ENCODE measurements at regions not wholly inside any gene's neighbourhood (a gene's known extent, or its start where the extent isn't known, plus 50 kb on each side); places are given as distances from the start of the nearest gene placed in this dataset.

GRCh38 chr1:73765551-73766233 is 432.3 kb downstream of the LRRIQ3 start:
- ChIA-PET SMC1A (ENCODE audit: uncharacterized antibody, unreplicated experiment) (interaction anchor here (1.0 kb wide), 1 partner anchor 14 kb away, joined by 3 read pairs; no protein-coding TSS in a partner anchor), CTCF (interaction anchor here (0.5 kb wide), 1 partner anchor 202 kb away, joined by 3 read pairs; no protein-coding TSS in a partner anchor)

GRCh38 chr1:73761559-73761958 is 436.4 kb downstream of the LRRIQ3 start:
- Histone ChIP-seq H2AFZ (ENCODE audit: control insufficient read depth, low read depth, low read length) (no peak overlapping the region), H3K9ac (ENCODE audit: control insufficient read depth, insufficient read depth, low read length) (no peak overlapping the region), H3K27ac (ENCODE audit: control insufficient read depth, insufficient read depth) (no peak overlapping the region), H3K9me3 (replicated peaks; ENCODE audit: control insufficient read depth, insufficient read depth, low read length) (no peaks in the 10 kb centered on the region), H3K79me2 (ENCODE audit: control insufficient read depth, insufficient read depth, low read length) (no peaks in the 10 kb centered on the region), H3K4me3 (no peak overlapping the region), H3K4me2 (ENCODE audit: control insufficient read depth, insufficient read depth) (no peak overlapping the region), H3K4me1 (ENCODE audit: control insufficient read depth, insufficient read depth, low read length) (no peaks in the 10 kb centered on the region), H3K36me3 (ENCODE audit: control insufficient read depth in 2 of 2, insufficient read depth in 2 of 2, low read length in 1 of 2) (no peaks in the 10 kb centered on the region), H3K27me3 (replicated peaks in 1 of 2; ENCODE audit: control insufficient read depth in 2 of 2, insufficient read depth in 2 of 2, low read length in 1 of 2) (no peaks in the 10 kb centered on the region), H4K20me1 (ENCODE audit: control insufficient read depth, insufficient read depth) (no peaks in the 10 kb centered on the region)
- ChIA-PET POLR2A (no interaction called here), SMC1A (ENCODE audit: uncharacterized antibody, unreplicated experiment) (no interaction called here), CTCF (no interaction called here), RAD21 (ENCODE audit: unreplicated experiment) (no interaction called here)
- intact Hi-C loops (cut with micrococcal nuclease; ENCODE audit: unreplicated experiment) (no loop called here), in situ Hi-C loops (cut with MboI) (no loop called here)
- FAIRE-seq (no peak), DNase-seq (ENCODE audit: low read depth, low spot score) (no peak), ATAC-seq (no peak)
- BruUV-seq (replicated peaks) = no TSS peak
- WGBS (ENCODE audit: insufficient coverage, insufficient replicate concordance, low lambda C conversion rate, missing lambda C conversion rate) = 3% methylated on average over 2 of the region's 2 CpGs
- TF ChIP-seq, protein P1, sequence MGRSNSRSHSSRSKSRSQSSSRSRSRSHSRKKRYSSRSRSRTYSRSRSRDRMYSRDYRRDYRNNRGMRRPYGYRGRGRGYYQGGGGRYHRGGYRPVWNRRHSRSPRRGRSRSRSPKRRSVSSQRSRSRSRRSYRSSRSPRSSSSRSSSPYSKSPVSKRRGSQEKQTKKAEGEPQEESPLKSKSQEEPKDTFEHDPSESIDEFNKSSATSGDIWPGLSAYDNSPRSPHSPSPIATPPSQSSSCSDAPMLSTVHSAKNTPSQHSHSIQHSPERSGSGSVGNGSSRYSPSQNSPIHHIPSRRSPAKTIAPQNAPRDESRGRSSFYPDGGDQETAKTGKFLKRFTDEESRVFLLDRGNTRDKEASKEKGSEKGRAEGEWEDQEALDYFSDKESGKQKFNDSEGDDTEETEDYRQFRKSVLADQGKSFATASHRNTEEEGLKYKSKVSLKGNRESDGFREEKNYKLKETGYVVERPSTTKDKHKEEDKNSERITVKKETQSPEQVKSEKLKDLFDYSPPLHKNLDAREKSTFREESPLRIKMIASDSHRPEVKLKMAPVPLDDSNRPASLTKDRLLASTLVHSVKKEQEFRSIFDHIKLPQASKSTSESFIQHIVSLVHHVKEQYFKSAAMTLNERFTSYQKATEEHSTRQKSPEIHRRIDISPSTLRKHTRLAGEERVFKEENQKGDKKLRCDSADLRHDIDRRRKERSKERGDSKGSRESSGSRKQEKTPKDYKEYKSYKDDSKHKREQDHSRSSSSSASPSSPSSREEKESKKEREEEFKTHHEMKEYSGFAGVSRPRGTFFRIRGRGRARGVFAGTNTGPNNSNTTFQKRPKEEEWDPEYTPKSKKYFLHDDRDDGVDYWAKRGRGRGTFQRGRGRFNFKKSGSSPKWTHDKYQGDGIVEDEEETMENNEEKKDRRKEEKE (IDR thresholded peaks at IDR 0.05) = no peak
- no peak for TF ChIP-seq LARP7 (IDR thresholded peaks at IDR 0.05)
- no peak for TF ChIP-seq TCF12 (IDR thresholded peaks at IDR 0.05; ENCODE audit: low read depth, low read length)
- TF ChIP-seq CREM (IDR thresholded peaks at IDR 0.05; ENCODE audit: low read depth) = no peak
- no peak for TF ChIP-seq ZNF24 (IDR thresholded peaks at IDR 0.05)
- TF ChIP-seq FOXK2 (IDR thresholded peaks at IDR 0.05) = no peak
- TF ChIP-seq IRF3 (IDR thresholded peaks at IDR 0.05) = no peak
- TF ChIP-seq NRF1 (conservative IDR thresholded peaks at IDR 0.05; ENCODE audit: low read depth, low read length) = no peak
- no peak for TF ChIP-seq PBX3 (IDR thresholded peaks at IDR 0.05; ENCODE audit: insufficient replicate concordance, low read depth, low read length)

More at GRCh38 chr1:73765551-73766233, 432.3 kb downstream of the LRRIQ3 start:
- BruUV-seq (replicated peaks) = no TSS peak
- Histone ChIP-seq H3K4me1 (ENCODE audit: control insufficient read depth, insufficient read depth, low read length) (no peaks in the 10 kb centered on the region), H3K4me3 (no peak overlapping the region), H3K27ac (ENCODE audit: control insufficient read depth, insufficient read depth) (no peak overlapping the region), H2AFZ (ENCODE audit: control insufficient read depth, low read depth, low read length) (no peak overlapping the region), H3K4me2 (ENCODE audit: control insufficient read depth, insufficient read depth) (no peak overlapping the region), H3K36me3 (ENCODE audit: control insufficient read depth in 2 of 2, insufficient read depth in 2 of 2, low read length in 1 of 2) (no peaks in the 10 kb centered on the region), H3K9me3 (replicated peaks; ENCODE audit: control insufficient read depth, insufficient read depth, low read length) (no peaks in the 10 kb centered on the region), H3K27me3 (replicated peaks in 1 of 2; ENCODE audit: control insufficient read depth in 2 of 2, insufficient read depth in 2 of 2, low read length in 1 of 2) (no peaks in the 10 kb centered on the region), H4K20me1 (ENCODE audit: control insufficient read depth, insufficient read depth) (no peaks in the 10 kb centered on the region), H3K9ac (ENCODE audit: control insufficient read depth, insufficient read depth, low read length) (no peak overlapping the region), H3K79me2 (ENCODE audit: control insufficient read depth, insufficient read depth, low read length) (no peaks in the 10 kb centered on the region)
- ATAC-seq (no peak), DNase-seq (ENCODE audit: low read depth, low spot score) (no peak), FAIRE-seq (no peak)
- intact Hi-C loops (cut with micrococcal nuclease; ENCODE audit: unreplicated experiment) (no loop called here), in situ Hi-C loops (cut with MboI) (no loop called here)
- ChIA-PET RAD21 (ENCODE audit: unreplicated experiment) (no interaction called here), POLR2A (no interaction called here)
- WGBS (ENCODE audit: insufficient coverage, insufficient replicate concordance, low lambda C conversion rate, missing lambda C conversion rate) = 5% methylated on average over 2 of the region's 2 CpGs
- TF ChIP-seq TAF1 (IDR thresholded peaks at IDR 0.05; ENCODE audit: borderline replicate concordance, low read depth, low read length) = no peak
- TF ChIP-seq NFIC (IDR thresholded peaks at IDR 0.05; ENCODE audit: low read depth, low read length) = no peak
- no peak for TF ChIP-seq ATF7 (IDR thresholded peaks at IDR 0.05; ENCODE audit: low read depth)
- no peak for TF ChIP-seq PML (IDR thresholded peaks at IDR 0.05; ENCODE audit: low read length)
- no peak for TF ChIP-seq SPI1 (IDR thresholded peaks at IDR 0.05; ENCODE audit: borderline replicate concordance, insufficient read depth, low read depth, low read length)
- TF ChIP-seq YY1 (IDR thresholded peaks at IDR 0.05; ENCODE audit: low read depth, low read length) = no peak
